Gastroesophageal sphincter (tissue), 3 donors: ENCODE measurements at regions not wholly inside any gene's neighbourhood (a gene's known extent, or its start where the extent isn't known, plus 50 kb on each side); places are given as distances from the start of the nearest gene placed in this dataset.

Source experiments
- CTCF ChIP-seq, 4 experiments: fragments of 200-600 bp in 2 of 4; fragments of 450-650 bp in 2 of 4; sonication (generic) in 1 of 4; IDR thresholded peaks; one replicate each; pipeline ENCODE4 v1.5.1; 2017 to 2019; ENCODE audit warnings: antibody characterized with exemption in 4 of 4, mild to moderate bottlenecking in 2 of 4, moderate library complexity in 2 of 4
- EP300 ChIP-seq: sonication (generic); formaldehyde crosslinking; IDR thresholded peaks from one replicate; pipeline ENCODE4 v1.6.1; 2017; ENCODE audit warnings: antibody characterized with exemption, mild to moderate bottlenecking
- POLR2A ChIP-seq, 2 donors: fragments of 450-650 bp; IDR thresholded peaks; one replicate each; pipeline ENCODE4 v1.6.1; 2017; ENCODE audit warnings: antibody characterized with exemption in 2 of 2, mild to moderate bottlenecking in 2 of 2, moderate library complexity in 1 of 2
- POLR2AphosphoS5 ChIP-seq: sonication (generic); formaldehyde crosslinking; IDR thresholded peaks from one replicate; pipeline ENCODE4 v1.6.1; 2017; ENCODE audit warnings: antibody characterized with exemption

GRCh38 chr5:60076746-60077145 lies 183.2 kb upstream of the PDE4D start:
- TF ChIP-seq CTCF (IDR thresholded peaks at IDR 0.05) (no peak), POLR2A (IDR thresholded peaks at IDR 0.05) (no peak), EP300 (no peak), POLR2AphosphoS5 (no peak)
